Kidney epithelial cell (primary cell): ENCODE measurements at regions not wholly inside any gene's neighbourhood (a gene's known extent, or its start where the extent isn't known, plus 50 kb on each side); places are given as distances from the start of the nearest gene placed in this dataset.
"Not testable (repeated sequence)": the region's sequence is repeated elsewhere in the genome, so short reads cannot be mapped to it uniquely, and the experiment has no call there.

Experiments used
- DNase-seq: peaks from one replicate; pipeline ENCODE4 v3.0.0-alpha.2; 2010; ENCODE audit warnings: low read depth
- H3K27me3 ChIP-seq: 2 replicates; pipeline ENCODE4 v1.6.0; 2011; ENCODE audit warnings: low read length; ENCODE audit not compliant: control insufficient read depth, insufficient read depth
- H3K36me3 ChIP-seq: 2 replicates; pipeline ENCODE4 v1.5.1; 2011; ENCODE audit warnings: low read length; ENCODE audit not compliant: control insufficient read depth, insufficient read depth
- H3K4me3 ChIP-seq: 2 replicates; pipeline ENCODE4 v1.5.1; 2011; ENCODE audit warnings: low read depth, mild to moderate bottlenecking, control low read depth, low read length
- CTCF ChIP-seq: IDR thresholded peaks from 2 replicates; pipeline ENCODE4 v1.5.1; 2011; ENCODE audit warnings: mild to moderate bottlenecking, moderate library complexity, low read length, control low read depth, inconsistent platforms; ENCODE audit not compliant: insufficient read depth, poor library complexity, severe bottlenecking

DNA sequence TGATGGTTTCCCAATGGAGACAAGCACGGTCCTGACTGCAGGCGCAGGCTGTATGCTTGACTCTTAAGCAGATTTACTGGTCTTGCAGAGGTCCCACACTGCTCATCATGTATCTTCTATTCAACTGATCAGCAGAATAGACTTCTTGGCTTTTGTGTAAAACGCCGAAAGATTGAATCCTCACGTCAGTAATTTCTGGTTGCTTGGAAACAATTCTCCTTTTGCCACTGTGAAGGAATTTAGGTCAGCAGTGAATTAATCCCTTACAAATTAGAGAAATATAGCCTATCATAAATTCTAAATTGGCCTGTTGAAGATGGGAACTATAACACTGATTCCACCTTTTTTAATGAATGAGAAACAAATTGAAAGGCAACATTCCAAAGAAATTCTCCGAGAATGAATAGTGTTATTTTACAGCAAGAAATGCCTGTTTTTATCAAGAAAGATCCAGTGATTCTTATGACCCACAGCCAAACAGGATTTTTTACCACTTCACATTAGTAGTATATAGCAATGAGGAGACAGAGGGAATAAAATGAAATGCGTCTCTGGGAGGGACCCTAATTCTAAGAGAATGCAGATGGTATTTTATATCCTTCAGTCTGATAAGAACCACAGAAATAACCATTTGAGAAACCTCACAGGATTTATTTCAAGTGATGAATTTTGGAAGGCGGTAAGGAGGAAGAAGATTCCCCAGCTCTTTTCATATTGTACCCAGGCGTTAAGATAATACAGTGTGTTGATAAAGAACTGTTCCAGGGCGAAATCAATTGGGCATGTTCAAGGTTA lies 362.5 kb downstream of the RAB38 start:
- Histone ChIP-seq H3K27me3 (no peaks in the 10 kb centered on the region), H3K4me3 (no peak overlapping the region), H3K36me3 (no peaks in the 10 kb centered on the region)
- DNase-seq: no peak
- TF ChIP-seq CTCF: no peak

GRCh38 chr11:87810486-87810885 lies 364.8 kb downstream of the RAB38 start:
- Histone ChIP-seq H3K4me3 (no peak overlapping the region), H3K36me3 (no peaks in the 10 kb centered on the region), H3K27me3 (no peaks in the 10 kb centered on the region)
- TF ChIP-seq CTCF: no peak
- DNase-seq: no peak

- H3K27me3 ChIP-seq: no peaks in the 10 kb centered on the region
- no peak overlapping the region for H3K4me3 ChIP-seq
- no peaks in the 10 kb centered on the region for H3K36me3 ChIP-seq
- DNase-seq: no peak
- TF ChIP-seq CTCF: no peak
Measured at GRCh38 chr11:87809256-87809655, 366.0 kb downstream of the RAB38 start.

GRCh38 chr11:87804176-87804575 lies 371.1 kb downstream of the RAB38 start:
- no peaks in the 10 kb centered on the region for H3K36me3 ChIP-seq
- no peak overlapping the region for H3K4me3 ChIP-seq
- no peak for TF ChIP-seq CTCF
- no peak for DNase-seq
- H3K27me3 ChIP-seq: no peaks in the 10 kb centered on the region

DNA sequence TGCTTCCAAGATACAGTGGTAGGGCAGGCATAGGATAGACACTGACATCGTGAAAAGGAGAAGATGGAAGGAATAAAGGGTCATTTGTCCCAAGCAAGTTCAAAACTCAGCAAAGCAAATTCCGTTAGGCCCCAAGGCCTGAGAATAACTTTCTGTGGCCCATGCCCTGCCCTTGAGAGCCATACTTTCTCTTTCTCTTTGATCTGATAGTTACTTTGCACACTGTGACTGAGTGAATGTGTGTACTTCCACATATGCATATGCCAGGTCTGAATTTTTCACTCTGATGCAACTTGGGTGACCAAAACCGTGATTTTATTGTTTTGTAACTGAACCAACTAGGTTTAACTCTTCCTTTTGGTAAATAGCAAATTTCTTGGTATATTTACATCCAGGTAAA lies 371.5 kb downstream of the RAB38 start:
- H3K36me3 ChIP-seq: no peaks in the 10 kb centered on the region
- no peaks in the 10 kb centered on the region for H3K27me3 ChIP-seq
- TF ChIP-seq CTCF: no peak
- no peak for DNase-seq
- no peak overlapping the region for H3K4me3 ChIP-seq

DNA sequence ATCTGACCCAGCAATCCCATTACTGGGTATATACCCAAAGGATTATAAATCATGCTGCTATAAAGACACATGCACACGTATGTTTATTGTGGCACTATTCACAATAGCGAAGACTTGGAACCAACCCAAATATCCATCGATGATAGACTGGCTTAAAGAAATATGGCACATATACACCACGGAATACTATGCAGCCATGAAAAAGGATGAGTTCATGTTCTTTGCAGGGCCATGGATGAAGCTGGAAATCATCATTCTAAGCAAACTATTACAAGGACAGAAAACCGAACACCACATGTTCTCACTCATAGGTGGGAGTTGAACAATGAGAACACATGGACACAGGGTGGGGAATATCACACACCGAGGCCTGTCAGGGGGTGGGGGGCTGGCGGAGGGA lies 390.4 kb downstream of the RAB38 start:
- H3K4me3 ChIP-seq, H3K36me3 ChIP-seq, DNase-seq, H3K27me3 ChIP-seq: not testable (repeated sequence)
